H9 (cell line): ENCODE measurements at regions not wholly inside any gene's neighbourhood (a gene's known extent, or its start where the extent isn't known, plus 50 kb on each side); places are given as distances from the start of the nearest gene placed in this dataset.

ENCODE experiments used
- DNase-seq: peaks from one replicate; pipeline ENCODE4 v3.0.0-alpha.2; 2017
- H2AFZ ChIP-seq: one replicate; pipeline ENCODE4 v1.6.1; 2013; ENCODE audit warnings: mild to moderate bottlenecking, low read length, control low read depth, moderate library complexity
- H2AK5ac ChIP-seq: 2 replicates; pipeline ENCODE4 v1.6.1; 2013; ENCODE audit warnings: low read length, control low read depth, mixed read lengths; ENCODE audit not compliant: insufficient read length
- H2BK120ac ChIP-seq: one replicate; pipeline ENCODE4 v1.6.1; 2013; ENCODE audit warnings: low read depth, mild to moderate bottlenecking, low read length, control low read depth, inconsistent platforms; ENCODE audit not compliant: poor library complexity, severe bottlenecking
- H2BK12ac ChIP-seq: 2 replicates; pipeline ENCODE4 v1.6.1; 2013; ENCODE audit warnings: low read length, control low read depth, mixed read lengths, low read depth; ENCODE audit not compliant: insufficient read length
- H2BK15ac ChIP-seq: 2 replicates; pipeline ENCODE4 v1.6.1; 2013; ENCODE audit warnings: low read depth, low read length, control low read depth
- H2BK20ac ChIP-seq: one replicate; pipeline ENCODE4 v1.6.1; 2013; ENCODE audit warnings: low read depth, mild to moderate bottlenecking, low read length, control low read depth, inconsistent platforms; ENCODE audit not compliant: poor library complexity, severe bottlenecking
- H2BK5ac ChIP-seq: 2 replicates; pipeline ENCODE4 v1.6.1; 2013; ENCODE audit warnings: low read length, control low read depth, mixed read lengths; ENCODE audit not compliant: insufficient read length
- H3K14ac ChIP-seq: 2 replicates; pipeline ENCODE4 v1.6.1; 2013; ENCODE audit warnings: low read length, control low read depth; ENCODE audit not compliant: insufficient read depth
- H3K18ac ChIP-seq: 2 replicates; pipeline ENCODE4 v1.6.1; 2013; ENCODE audit warnings: low read depth, mild to moderate bottlenecking, mixed read lengths, low read length, control low read depth; ENCODE audit not compliant: insufficient read length
- H3K23ac ChIP-seq: 2 replicates; pipeline ENCODE4 v1.6.1; 2013; ENCODE audit warnings: low read length, control low read depth, mixed read lengths, low read depth; ENCODE audit not compliant: insufficient read length
- H3K23me2 ChIP-seq: 2 replicates; pipeline ENCODE4 v1.6.1; 2013; ENCODE audit warnings: low read depth, mild to moderate bottlenecking, mixed read lengths, low read length, control low read depth; ENCODE audit not compliant: insufficient read length, poor library complexity, severe bottlenecking
- H3K27ac ChIP-seq: 2 replicates; pipeline ENCODE4 v1.5.1; 2013; ENCODE audit warnings: low read length, control low read depth, mixed read lengths, low read depth; ENCODE audit not compliant: insufficient read length
- H3K27me3 ChIP-seq: 2 replicates; pipeline ENCODE4 v1.6.1; 2013; ENCODE audit warnings: low read length, control low read depth, inconsistent platforms; ENCODE audit not compliant: insufficient read depth
- H3K4ac ChIP-seq: 2 replicates; pipeline ENCODE4 v1.6.1; 2013; ENCODE audit warnings: low read depth, mild to moderate bottlenecking, control low read depth, inconsistent platforms, low read length, moderate library complexity
- H3K4me1 ChIP-seq: 2 replicates; pipeline ENCODE4 v1.6.1; 2013; ENCODE audit warnings: low read length, control low read depth, inconsistent platforms; ENCODE audit not compliant: insufficient read depth
- H3K4me2 ChIP-seq: 2 replicates; pipeline ENCODE4 v1.6.1; 2013; ENCODE audit warnings: low read length, control low read depth, mixed read lengths; ENCODE audit not compliant: insufficient read length, insufficient read depth
- H3K56ac ChIP-seq: 2 replicates; pipeline ENCODE4 v1.6.1; 2013; ENCODE audit warnings: low read depth, mild to moderate bottlenecking, mixed read lengths, low read length, control low read depth; ENCODE audit not compliant: insufficient read length
- H3K79me1 ChIP-seq: 2 replicates; pipeline ENCODE4 v1.6.1; 2013; ENCODE audit warnings: low read depth, mild to moderate bottlenecking, moderate library complexity, low read length, control low read depth, inconsistent platforms; ENCODE audit not compliant: insufficient read depth, poor library complexity, severe bottlenecking
- H3K79me2 ChIP-seq: 2 replicates; pipeline ENCODE4 v1.6.1; 2013; ENCODE audit warnings: low read length, control low read depth, inconsistent platforms; ENCODE audit not compliant: insufficient read depth
- H3K9ac ChIP-seq: 2 replicates; pipeline ENCODE4 v1.6.1; 2013; ENCODE audit warnings: low read length, control low read depth, mixed read lengths; ENCODE audit not compliant: insufficient read length; ENCODE audit errors: extremely low read depth
- H3K9me3 ChIP-seq: one replicate; pipeline ENCODE4 v1.6.1; 2013; ENCODE audit warnings: low read depth, low read length, inconsistent platforms; ENCODE audit not compliant: control insufficient read depth
- H3T11ph ChIP-seq: one replicate; pipeline ENCODE4 v1.6.1; 2013; ENCODE audit warnings: mild to moderate bottlenecking, low read length, control low read depth, inconsistent platforms
- H4K20me1 ChIP-seq: one replicate; pipeline ENCODE4 v1.6.1; 2013; ENCODE audit not compliant: control insufficient read depth, insufficient read length, insufficient read depth
- H4K5ac ChIP-seq: 2 replicates; pipeline ENCODE4 v1.6.1; 2013; ENCODE audit warnings: low read depth, mild to moderate bottlenecking, mixed read lengths, low read length, control low read depth; ENCODE audit not compliant: insufficient read length
- H4K8ac ChIP-seq: replicated peaks from 2 replicates; pipeline ENCODE4 v1.6.1; 2013; ENCODE audit warnings: low read length, control low read depth, mixed read lengths, low read depth; ENCODE audit not compliant: insufficient read length
- H4K91ac ChIP-seq: 2 replicates; pipeline ENCODE4 v1.6.1; 2013; ENCODE audit warnings: low read depth, mild to moderate bottlenecking, moderate library complexity, mixed read lengths, low read length, control low read depth; ENCODE audit not compliant: insufficient read length
- H3K27ac Mint-ChIP-seq, 3 experiments: 2 replicates in 2 of 3; 3 replicates in 1 of 3; pipeline ENCODE4 v1.8.0; 2020 to 2021; ENCODE audit warnings: mixed read lengths in 3 of 3, mild to moderate bottlenecking in 1 of 3, moderate library complexity in 1 of 3
- H3K27me3 Mint-ChIP-seq: 2 replicates; pipeline ENCODE4 v1.8.0; 2021; ENCODE audit warnings: low read depth, mild to moderate bottlenecking, moderate library complexity, mixed read lengths
- H3K36me3 Mint-ChIP-seq, 3 experiments: 2 replicates in 2 of 3; 3 replicates in 1 of 3; pipeline ENCODE4 v1.8.0; 2020 to 2021; ENCODE audit warnings: low read depth in 3 of 3, mixed read lengths in 3 of 3; ENCODE audit not compliant: insufficient read depth in 1 of 3
- H3K4me1 Mint-ChIP-seq, 2 experiments: 2 replicates each; pipeline ENCODE4 v1.8.0; 2020; ENCODE audit warnings: mixed read lengths in 2 of 2
- H3K4me3 Mint-ChIP-seq, 2 experiments: 2 replicates in 1 of 2; 3 replicates in 1 of 2; pipeline ENCODE4 v1.8.0; 2020 to 2021; ENCODE audit warnings: mild to moderate bottlenecking in 2 of 2, mixed read lengths in 2 of 2, moderate library complexity in 1 of 2
- H3K9me3 Mint-ChIP-seq, 2 experiments: 2 replicates in 1 of 2; 3 replicates in 1 of 2; pipeline ENCODE4 v1.8.0; 2020; ENCODE audit warnings: mild to moderate bottlenecking in 2 of 2, mixed read lengths in 2 of 2, moderate library complexity in 1 of 2
- WGBS: extraction: QIAGEN DNeasy Blood & Tissue Kit; methylation state at CpG from one replicate; pipeline ENCODE4 v1.1.7; 2013; ENCODE audit warnings: missing lambda C conversion rate, low lambda C conversion rate, mixed read lengths; ENCODE audit not compliant: insufficient read length; ENCODE audit errors: extremely low coverage; 5-methylcytosine and 5-hydroxymethylcytosine counted together
- TF ChIP-seq, protein P1 (sequence below): fragments of 200-600 bp; sonication (generic); conservative IDR thresholded peaks from 3 replicates; pipeline ENCODE4 v1.8.0; 2021; ENCODE audit warnings: antibody characterized with exemption, mild to moderate bottlenecking

DNA sequence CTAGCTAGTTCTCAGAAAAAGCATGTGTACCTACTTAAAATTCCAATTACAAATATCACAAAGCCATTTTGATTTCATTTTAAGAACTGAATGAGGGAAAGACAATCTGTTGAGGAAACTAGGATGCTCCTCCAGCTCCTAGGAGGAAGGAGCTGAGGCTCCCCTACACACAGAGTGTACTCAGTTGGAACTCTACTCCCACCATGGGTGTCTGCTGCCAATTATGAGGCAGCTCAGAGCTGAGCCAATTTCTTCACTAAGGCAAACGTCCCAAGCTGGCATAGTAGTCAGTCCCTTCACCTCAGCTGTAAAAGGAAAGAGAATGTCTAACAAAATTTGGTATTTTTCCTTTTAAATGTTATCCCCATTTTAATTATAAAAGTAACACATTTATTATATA lies 300.0 kb upstream of the TRPC7 start:
- Histone ChIP-seq H3K27ac (no peak overlapping the region), H4K20me1 (no peaks in the 10 kb centered on the region), H3K23me2 (no peaks in the 10 kb centered on the region), H2BK12ac (no peak overlapping the region), H3T11ph (no peak overlapping the region), H3K4ac (no peak overlapping the region), H2AK5ac (no peak overlapping the region), H3K27me3 (no peaks in the 10 kb centered on the region), H3K14ac (no peak overlapping the region), H4K91ac (no peak overlapping the region), H3K9ac (no peak overlapping the region), H3K18ac (no peak overlapping the region), H2BK20ac (no peak overlapping the region), H2BK120ac (no peak overlapping the region), H3K23ac (no peak overlapping the region), H2BK15ac (no peak overlapping the region), H3K79me2 (no peaks in the 10 kb centered on the region), H4K8ac (no peak overlapping the region), H2AFZ (no peak overlapping the region), H3K4me2 (no peak overlapping the region), H3K56ac (no peak overlapping the region), H4K5ac (no peak overlapping the region), H3K4me1 (no peaks in the 10 kb centered on the region), H3K9me3 (no peaks in the 10 kb centered on the region), H3K79me1 (no peaks in the 10 kb centered on the region), H2BK5ac (no peak overlapping the region)
- Mint-ChIP-seq H3K27me3 (no peaks in the 10 kb centered on the region; the same call in none of the 2 replicates), H3K27ac (no peak overlapping the region), H3K9me3 (peaks cover 0 to 6% of the 10 kb centered on the region in 2 experiments; a peak in 4 of 5 replicates), H3K36me3 (peaks cover 0 to 7% (median 0%) of the 10 kb centered on the region in 3 experiments; a peak in 3 of 7 replicates), H3K4me3 (no peak overlapping the region), H3K4me1 (peaks cover 7 to 8% of the 10 kb centered on the region in 2 experiments)
- WGBS = no CpG with 5 or more reads among the region's 1 CpG
- no peak for DNase-seq
- TF ChIP-seq, protein P1, sequence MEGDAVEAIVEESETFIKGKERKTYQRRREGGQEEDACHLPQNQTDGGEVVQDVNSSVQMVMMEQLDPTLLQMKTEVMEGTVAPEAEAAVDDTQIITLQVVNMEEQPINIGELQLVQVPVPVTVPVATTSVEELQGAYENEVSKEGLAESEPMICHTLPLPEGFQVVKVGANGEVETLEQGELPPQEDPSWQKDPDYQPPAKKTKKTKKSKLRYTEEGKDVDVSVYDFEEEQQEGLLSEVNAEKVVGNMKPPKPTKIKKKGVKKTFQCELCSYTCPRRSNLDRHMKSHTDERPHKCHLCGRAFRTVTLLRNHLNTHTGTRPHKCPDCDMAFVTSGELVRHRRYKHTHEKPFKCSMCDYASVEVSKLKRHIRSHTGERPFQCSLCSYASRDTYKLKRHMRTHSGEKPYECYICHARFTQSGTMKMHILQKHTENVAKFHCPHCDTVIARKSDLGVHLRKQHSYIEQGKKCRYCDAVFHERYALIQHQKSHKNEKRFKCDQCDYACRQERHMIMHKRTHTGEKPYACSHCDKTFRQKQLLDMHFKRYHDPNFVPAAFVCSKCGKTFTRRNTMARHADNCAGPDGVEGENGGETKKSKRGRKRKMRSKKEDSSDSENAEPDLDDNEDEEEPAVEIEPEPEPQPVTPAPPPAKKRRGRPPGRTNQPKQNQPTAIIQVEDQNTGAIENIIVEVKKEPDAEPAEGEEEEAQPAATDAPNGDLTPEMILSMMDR = no peak
